Stimulated activated CD4-positive, alpha-beta T cell treated with anti-CD3 and anti-CD28 coated beads, TNF-alpha, amount 100 ng/mL, for 24 hours (primary cell): ENCODE measurements at regions not wholly inside any gene's neighbourhood (a gene's known extent, or its start where the extent isn't known, plus 50 kb on each side); places are given as distances from the start of the nearest gene placed in this dataset.

Experiments used
- DNase-seq, 3 experiments: peaks; one replicate each; pipeline ENCODE4 v3.0.0-alpha.2; 2020; ENCODE audit warnings: low read depth in 3 of 3

- DNase-seq, result no peak
Observed at GRCh38 chr19:29096896-29097295, 116.1 kb downstream of the UQCRFS1 start.

GRCh38 chr19:29093553-29093908 is 119.4 kb downstream of the UQCRFS1 start:
- no peak for DNase-seq

GRCh38 chr19:29092712-29093552 is 120.0 kb downstream of the UQCRFS1 start:
- no peak for DNase-seq

GRCh38 chr19:29090783-29091526 is 122.0 kb downstream of the UQCRFS1 start:
- no peak for DNase-seq

GRCh38 chr19:29089315-29089870 is 123.6 kb downstream of the UQCRFS1 start:
- no peak for DNase-seq

GRCh38 chr19:29088761-29089160 is 124.2 kb downstream of the UQCRFS1 start:
- DNase-seq, result no peak

- DNase-seq, result no peak
Observed at GRCh38 chr19:29086646-29087045, 126.3 kb downstream of the UQCRFS1 start.

GRCh38 chr19:29086182-29086581 is 126.8 kb downstream of the UQCRFS1 start:
- DNase-seq, result no peak

- DNase-seq, result no peak
Observed at GRCh38 chr19:29085630-29086029, 127.3 kb downstream of the UQCRFS1 start.

- DNase-seq, result no peak
Observed at GRCh38 chr19:29085206-29085605, 127.7 kb downstream of the UQCRFS1 start.

GRCh38 chr19:29084266-29084665 is 128.7 kb downstream of the UQCRFS1 start:
- no peak for DNase-seq

GRCh38 chr19:29083863-29084262 is 129.1 kb downstream of the UQCRFS1 start:
- DNase-seq, result no peak

- no peak for DNase-seq
Observed at GRCh38 chr19:29079356-29080032, 133.5 kb downstream of the UQCRFS1 start.

GRCh38 chr19:29076963-29077362 is 136.0 kb downstream of the UQCRFS1 start:
- no peak for DNase-seq

GRCh38 chr19:29076161-29076560 is 136.8 kb downstream of the UQCRFS1 start:
- no peak for DNase-seq

GRCh38 chr19:29075149-29075548 is 137.8 kb downstream of the UQCRFS1 start:
- no peak for DNase-seq

GRCh38 chr19:29074579-29074978 is 138.4 kb downstream of the UQCRFS1 start:
- DNase-seq, result no peak

GRCh38 chr19:29067831-29068230 is 145.1 kb downstream of the UQCRFS1 start:
- no peak for DNase-seq

GRCh38 chr19:29062475-29063435 is 150.2 kb downstream of the UQCRFS1 start:
- no peak for DNase-seq

GRCh38 chr19:29060813-29061364 is 152.1 kb downstream of the UQCRFS1 start:
- no peak for DNase-seq

GRCh38 chr19:29056535-29056934 is 156.4 kb downstream of the UQCRFS1 start:
- DNase-seq, result no peak
